ENCODE measurements at regions not wholly inside any gene's neighbourhood (a gene's known extent, or its start where the extent isn't known, plus 50 kb on each side); places are given as distances from the start of the nearest gene placed in this dataset.

DNA sequence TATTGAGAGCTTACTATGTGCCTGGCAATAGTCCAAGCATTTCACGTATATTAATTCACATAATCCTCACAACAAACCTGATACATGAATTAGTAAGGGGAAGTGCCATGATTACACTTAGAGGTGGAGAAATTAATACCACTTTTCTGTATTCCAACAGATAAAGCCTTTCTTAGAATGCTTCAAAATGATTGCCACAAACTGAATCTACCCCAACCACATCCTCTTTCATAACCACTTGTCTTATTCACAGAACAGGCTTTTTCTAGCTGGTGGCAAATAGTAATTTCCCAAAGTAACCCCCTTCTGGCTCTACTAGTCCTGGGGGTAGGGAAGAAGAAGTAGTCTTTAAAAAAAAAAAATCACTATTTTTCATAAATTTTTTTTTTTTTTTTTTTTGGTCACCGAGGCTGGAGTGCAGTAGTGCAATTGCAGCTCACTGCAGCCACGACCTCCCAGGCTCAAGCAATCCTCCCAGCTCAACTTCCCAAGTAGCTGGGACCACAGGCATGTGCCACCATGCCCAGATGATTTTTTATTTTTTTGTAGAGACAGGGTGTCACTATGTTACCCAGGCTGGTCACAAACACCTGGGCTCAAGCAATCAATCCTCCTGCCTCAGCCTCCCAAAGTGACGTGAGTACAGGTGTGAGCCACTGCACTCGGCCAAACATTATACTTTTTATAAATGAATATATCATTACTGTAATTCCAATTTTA is 59.0 kb upstream of the ARID2 start:
- Mint-ChIP-seq H3K4me3 (no peak overlapping the region), H3K36me3 (ENCODE audit: low read depth) (no peaks in the 10 kb centered on the region), H3K4me1 (no peaks in the 10 kb centered on the region), H3K27ac (ENCODE audit: unreplicated experiment) (no peak overlapping the region), H3K27me3 (ENCODE audit: low read depth) (no peaks in the 10 kb centered on the region), H3K9me3 (no peaks in the 10 kb centered on the region)
- TF ChIP-seq, protein P1, sequence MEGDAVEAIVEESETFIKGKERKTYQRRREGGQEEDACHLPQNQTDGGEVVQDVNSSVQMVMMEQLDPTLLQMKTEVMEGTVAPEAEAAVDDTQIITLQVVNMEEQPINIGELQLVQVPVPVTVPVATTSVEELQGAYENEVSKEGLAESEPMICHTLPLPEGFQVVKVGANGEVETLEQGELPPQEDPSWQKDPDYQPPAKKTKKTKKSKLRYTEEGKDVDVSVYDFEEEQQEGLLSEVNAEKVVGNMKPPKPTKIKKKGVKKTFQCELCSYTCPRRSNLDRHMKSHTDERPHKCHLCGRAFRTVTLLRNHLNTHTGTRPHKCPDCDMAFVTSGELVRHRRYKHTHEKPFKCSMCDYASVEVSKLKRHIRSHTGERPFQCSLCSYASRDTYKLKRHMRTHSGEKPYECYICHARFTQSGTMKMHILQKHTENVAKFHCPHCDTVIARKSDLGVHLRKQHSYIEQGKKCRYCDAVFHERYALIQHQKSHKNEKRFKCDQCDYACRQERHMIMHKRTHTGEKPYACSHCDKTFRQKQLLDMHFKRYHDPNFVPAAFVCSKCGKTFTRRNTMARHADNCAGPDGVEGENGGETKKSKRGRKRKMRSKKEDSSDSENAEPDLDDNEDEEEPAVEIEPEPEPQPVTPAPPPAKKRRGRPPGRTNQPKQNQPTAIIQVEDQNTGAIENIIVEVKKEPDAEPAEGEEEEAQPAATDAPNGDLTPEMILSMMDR (conservative IDR thresholded peaks at IDR 0.05): no peak
- DNase-seq (ENCODE audit: low read depth, low spot score): no peak

DNA sequence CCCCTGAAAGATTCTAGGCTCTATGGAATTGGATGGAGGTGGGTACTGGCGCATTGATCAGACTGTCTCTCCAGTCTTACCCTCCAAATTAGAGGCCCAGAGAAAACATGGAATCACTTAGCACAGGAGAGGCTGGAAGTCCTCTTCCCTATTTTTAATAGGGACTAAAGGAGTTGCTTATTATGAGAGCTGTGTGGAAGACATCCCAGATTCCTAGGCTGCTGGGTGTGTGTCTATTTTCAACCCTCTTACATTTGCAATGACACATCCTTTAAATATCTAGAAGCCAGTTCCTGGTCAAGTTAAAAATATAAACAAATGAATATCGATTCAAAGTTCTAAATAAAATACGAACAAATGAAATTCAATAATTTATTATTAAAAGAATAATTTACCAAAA is 58.3 kb upstream of the ARID2 start:
- H3K4me1 Mint-ChIP-seq: no peaks in the 10 kb centered on the region

DNA sequence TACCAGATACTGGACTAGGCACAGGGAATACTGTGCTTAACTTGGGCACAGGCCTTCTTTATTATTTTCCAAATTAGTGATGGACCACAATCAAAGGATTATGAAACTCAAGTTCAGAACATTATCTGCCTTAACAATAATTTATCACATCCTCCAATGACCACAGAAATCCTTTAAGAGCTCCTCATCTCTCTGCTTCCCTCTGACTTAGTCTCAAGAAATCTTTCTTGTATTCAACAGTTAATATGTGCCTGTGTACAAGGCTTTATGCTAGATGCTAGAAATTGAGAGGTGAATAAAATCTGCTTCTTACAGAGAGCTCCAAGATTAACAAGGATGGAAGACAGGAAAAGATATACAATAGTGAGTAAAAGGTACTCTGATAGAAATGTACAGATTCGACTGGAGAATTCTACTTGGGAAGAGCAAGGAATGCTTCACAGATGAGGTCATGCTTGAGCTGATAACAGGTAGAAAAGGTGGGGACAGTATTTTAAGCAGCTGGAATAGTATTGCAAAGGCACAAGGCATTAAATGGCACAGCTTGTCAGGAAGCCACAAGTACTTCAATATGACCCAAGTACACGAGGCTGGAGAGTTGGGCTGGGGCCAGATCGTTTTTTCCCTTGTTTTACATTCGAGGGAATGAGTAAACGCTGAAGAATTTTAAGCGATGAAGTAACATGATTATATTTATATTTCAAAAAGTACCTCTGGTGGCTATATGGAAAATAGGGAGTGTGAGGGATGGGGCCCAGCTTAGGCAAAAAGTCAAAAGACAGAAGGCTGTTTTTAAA is 55.1 kb upstream of the ARID2 start:
- DNase-seq (ENCODE audit: low read depth, low spot score): no peak
- Mint-ChIP-seq H3K27ac (ENCODE audit: unreplicated experiment) (no peak overlapping the region), H3K9me3 (no peaks in the 10 kb centered on the region), H3K36me3 (ENCODE audit: low read depth) (no peaks in the 10 kb centered on the region), H3K4me3 (no peak overlapping the region), H3K27me3 (ENCODE audit: low read depth) (no peaks in the 10 kb centered on the region), H3K4me1 (no peaks in the 10 kb centered on the region)
- TF ChIP-seq, protein P1 (conservative IDR thresholded peaks at IDR 0.05): no peak

More for the DNA sequence above, 58.3 kb upstream of the ARID2 start:
- TF ChIP-seq, protein P1 (conservative IDR thresholded peaks at IDR 0.05): no peak
- DNase-seq (ENCODE audit: low read depth, low spot score): no peak
- Mint-ChIP-seq H3K27ac (ENCODE audit: unreplicated experiment) (no peak overlapping the region), H3K36me3 (ENCODE audit: low read depth) (no peaks in the 10 kb centered on the region), H3K9me3 (no peaks in the 10 kb centered on the region), H3K4me3 (no peak overlapping the region), H3K27me3 (ENCODE audit: low read depth) (no peaks in the 10 kb centered on the region)

DNA sequence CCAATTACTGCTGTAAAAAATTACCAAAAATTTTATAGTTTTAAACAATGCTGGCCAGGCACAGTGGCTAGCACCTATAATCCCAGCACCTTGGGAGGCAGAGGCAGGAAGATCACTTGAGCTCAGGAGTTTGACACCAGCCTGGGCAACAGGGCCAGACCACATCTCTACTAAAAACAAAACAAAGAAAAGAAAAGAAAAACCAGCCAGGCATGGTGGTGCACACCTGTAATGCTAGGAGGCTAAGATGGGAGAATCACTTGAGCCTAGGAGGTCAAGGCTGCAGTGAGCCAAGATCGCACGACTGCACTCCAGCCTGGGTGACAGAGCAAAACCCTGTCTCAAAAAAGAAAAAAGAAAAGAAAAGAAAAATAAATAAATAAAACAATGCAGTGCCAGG is 54.0 kb upstream of the ARID2 start:
- Mint-ChIP-seq H3K36me3 (ENCODE audit: low read depth) (no peaks in the 10 kb centered on the region), H3K4me1 (no peaks in the 10 kb centered on the region), H3K4me3 (no peak overlapping the region), H3K27ac (ENCODE audit: unreplicated experiment) (no peak overlapping the region), H3K27me3 (ENCODE audit: low read depth) (no peaks in the 10 kb centered on the region), H3K9me3 (no peaks in the 10 kb centered on the region)
- no peak for DNase-seq (ENCODE audit: low read depth, low spot score)
- TF ChIP-seq, protein P1 (conservative IDR thresholded peaks at IDR 0.05): no peak
